DMS79 treated with DMSO at 0.1 percent for 48 hours (cell line): ENCODE measurements at regions not wholly inside any gene's neighbourhood (a gene's known extent, or its start where the extent isn't known, plus 50 kb on each side); places are given as distances from the start of the nearest gene placed in this dataset.

Experiments used
- DNase-seq: peaks from one replicate; lab custom pipeline; 2025; lab: John Stamatoyannopoulos, UW

GRCh38 chr13:111862836-111863815, 203.8 kb upstream of the SOX1 start:
- DNase-seq, result no peak

- DNase-seq, result no peak
Measured at GRCh38 chr13:111864566-111864965, 202.4 kb upstream of the SOX1 start.

- DNase-seq, result no peak
Measured at GRCh38 chr13:111865046-111865445, 201.9 kb upstream of the SOX1 start.

- no peak for DNase-seq
Measured at GRCh38 chr13:111865826-111866225, 201.1 kb upstream of the SOX1 start.

- no peak for DNase-seq
Measured at GRCh38 chr13:111866731-111867245, 200.2 kb upstream of the SOX1 start.

- DNase-seq, result no peak
Measured at GRCh38 chr13:111867657-111868056, 199.3 kb upstream of the SOX1 start.

GRCh38 chr13:111868716-111869115, 198.2 kb upstream of the SOX1 start:
- DNase-seq, result no peak

- no peak for DNase-seq
Measured at GRCh38 chr13:111872475-111873150, 194.3 kb upstream of the SOX1 start.

- DNase-seq, result no peak
Measured at GRCh38 chr13:111873676-111874178, 193.2 kb upstream of the SOX1 start.

GRCh38 chr13:111874981-111875380, 192.0 kb upstream of the SOX1 start:
- DNase-seq, result no peak

- DNase-seq, result no peak
Measured at GRCh38 chr13:111875915-111876314, 191.0 kb upstream of the SOX1 start.

GRCh38 chr13:111876506-111876905, 190.4 kb upstream of the SOX1 start:
- no peak for DNase-seq

- no peak for DNase-seq
Measured at GRCh38 chr13:111877906-111878305, 189.0 kb upstream of the SOX1 start.

- no peak for DNase-seq
Measured at GRCh38 chr13:111879719-111880118, 187.2 kb upstream of the SOX1 start.

GRCh38 chr13:111880185-111880584, 186.8 kb upstream of the SOX1 start:
- DNase-seq, result no peak

- no peak for DNase-seq
Measured at GRCh38 chr13:111881700-111882099, 185.2 kb upstream of the SOX1 start.

- no peak for DNase-seq
Measured at GRCh38 chr13:111882351-111882750, 184.6 kb upstream of the SOX1 start.

- DNase-seq, result no peak
Measured at GRCh38 chr13:111883571-111884343, 183.2 kb upstream of the SOX1 start.

- DNase-seq, result no peak
Measured at GRCh38 chr13:111886217-111886945, 180.6 kb upstream of the SOX1 start.

GRCh38 chr13:111893071-111893606, 173.8 kb upstream of the SOX1 start:
- peak; percentile 75 for DNase-seq
